Gastrocnemius medialis (tissue), 4 donors: ENCODE measurements at regions not wholly inside any gene's neighbourhood (a gene's known extent, or its start where the extent isn't known, plus 50 kb on each side); places are given as distances from the start of the nearest gene placed in this dataset.

ENCODE experiments used
- ATAC-seq, 2 donors: fragments of 150-250 bp; one replicate each; pipeline ENCODE4 v1.9.1; 2016
- DNase-seq, 2 donors: peaks; one replicate each; pipeline ENCODE4 v3.0.0-alpha.2; 2019
- H3K27ac ChIP-seq, 4 donors: fragments of 200-600 bp; sonication (generic); 1 replicate in 1 of 4; 2 replicates in 3 of 4; pipeline ENCODE4 v1.5.1; 2016 to 2018; ENCODE audit warnings: mild to moderate bottlenecking in 2 of 4, moderate library complexity in 1 of 4
- H3K27me3 ChIP-seq, 3 donors: fragments of 200-600 bp; sonication (generic) in 2 of 3; 1 replicate in 1 of 3; 2 replicates in 2 of 3; pipeline versions ENCODE4 v1.5.1 to v1.6.0; 2016 to 2019; ENCODE audit warnings: mild to moderate bottlenecking in 1 of 3, moderate library complexity in 1 of 3
- H3K36me3 ChIP-seq, 2 donors: fragments of 200-600 bp; sonication (generic) in 1 of 2; one replicate each; pipeline ENCODE4 v1.5.1; 2017 to 2018
- H3K4me1 ChIP-seq, 2 donors: fragments of 200-600 bp; sonication (generic) in 1 of 2; one replicate each; pipeline ENCODE4 v1.5.1; 2016 to 2017; ENCODE audit warnings: mild to moderate bottlenecking in 2 of 2
- H3K4me3 ChIP-seq, 4 donors: fragments of 200-600 bp; sonication (generic) in 3 of 4; 1 replicate in 1 of 4; 2 replicates in 3 of 4; pipeline ENCODE4 v1.5.1; 2016 to 2019; ENCODE audit warnings: mild to moderate bottlenecking in 2 of 4
- H3K9me3 ChIP-seq, 3 donors: fragments of 200-600 bp; sonication (generic) in 2 of 3; 1 replicate in 1 of 3; 2 replicates in 2 of 3; pipeline ENCODE4 v1.5.1; 2016 to 2019
- CTCF ChIP-seq, 5 experiments: fragments of 450-650 bp in 3 of 5; fragments of 200-600 bp in 2 of 5; sonication (generic) in 2 of 5; IDR thresholded peaks in 4 of 5; conservative IDR thresholded peaks in 1 of 5; 1 replicate in 4 of 5; 2 replicates in 1 of 5; pipeline ENCODE4 v1.5.1; 2016 to 2019; ENCODE audit warnings: antibody characterized with exemption in 5 of 5, mild to moderate bottlenecking in 3 of 5, moderate library complexity in 3 of 5
- POLR2A ChIP-seq, 2 donors: fragments of 450-650 bp; IDR thresholded peaks; one replicate each; pipeline ENCODE4 v1.6.1; 2017; ENCODE audit warnings: antibody characterized with exemption in 2 of 2, mild to moderate bottlenecking in 2 of 2, moderate library complexity in 2 of 2
- in situ Hi-C, 4 donors: fragments of 200-750 bp; cut with MboI; loops; one replicate each; pipeline versions ENCODE4 v1.15.0 to v1.8.0; 2017; ENCODE audit warnings: low sequenced_read_pairs in 4 of 4
- intact Hi-C: fragments of 100-400 bp; cut with DNase I; formaldehyde crosslinking; loops from one replicate; pipeline ENCODE4 v1.15.1; 2023; ENCODE audit warnings: low total_unique reads

GRCh38 chr4:116881077-116881476 is 204.3 kb downstream of the TRAM1L1 start:
- Histone ChIP-seq H3K27ac (no peak overlapping the region), H3K4me3 (no peak overlapping the region), H3K9me3 (no peaks in the 10 kb centered on the region), H3K27me3 (no peaks in the 10 kb centered on the region), H3K36me3 (no peaks in the 10 kb centered on the region), H3K4me1 (no peaks in the 10 kb centered on the region)
- intact Hi-C loops = no loop called here
- in situ Hi-C loops = no loop called here
- ATAC-seq (no peak), DNase-seq (no peak)
- TF ChIP-seq POLR2A (IDR thresholded peaks at IDR 0.05) (no peak), CTCF (IDR thresholded peaks at IDR 0.05 in 4 of 5, conservative IDR thresholded peaks at IDR 0.05 in 1 of 5) (no peak)

- DNase-seq = no peak
- TF ChIP-seq CTCF (IDR thresholded peaks at IDR 0.05 in 4 of 5, conservative IDR thresholded peaks at IDR 0.05 in 1 of 5) = no peak
- TF ChIP-seq POLR2A (IDR thresholded peaks at IDR 0.05) = no peak
- Histone ChIP-seq H3K4me3 (no peak overlapping the region), H3K4me1 (no peaks in the 10 kb centered on the region), H3K27me3 (no peaks in the 10 kb centered on the region), H3K36me3 (no peaks in the 10 kb centered on the region), H3K9me3 (no peaks in the 10 kb centered on the region), H3K27ac (no peak overlapping the region)
- no peak for ATAC-seq
- intact Hi-C loops (no loop called here), in situ Hi-C loops (no loop called here)
Measured at GRCh38 chr4:116880625-116881024, 204.8 kb downstream of the TRAM1L1 start.

- no peak for ATAC-seq
Measured at GRCh38 chr4:116878280-116878679, 207.1 kb downstream of the TRAM1L1 start.

GRCh38 chr4:116877069-116877468 is 208.3 kb downstream of the TRAM1L1 start:
- DNase-seq (no peak), ATAC-seq (no peak)
- no peaks in the 10 kb centered on the region for H3K27me3 ChIP-seq
- intact Hi-C loops = no loop called here
- H3K4me3 ChIP-seq = no peak overlapping the region
- H3K36me3 ChIP-seq = no peaks in the 10 kb centered on the region
- in situ Hi-C loops = no loop called here
- H3K9me3 ChIP-seq = no peaks in the 10 kb centered on the region
- TF ChIP-seq POLR2A (IDR thresholded peaks at IDR 0.05) = no peak
- TF ChIP-seq CTCF (IDR thresholded peaks at IDR 0.05 in 4 of 5, conservative IDR thresholded peaks at IDR 0.05 in 1 of 5) = no peak
- H3K27ac ChIP-seq = no peak overlapping the region
- no peaks in the 10 kb centered on the region for H3K4me1 ChIP-seq

More at GRCh38 chr4:116878280-116878679, 207.1 kb downstream of the TRAM1L1 start:
- TF ChIP-seq POLR2A (IDR thresholded peaks at IDR 0.05) = no peak
- no peak for TF ChIP-seq CTCF (IDR thresholded peaks at IDR 0.05 in 4 of 5, conservative IDR thresholded peaks at IDR 0.05 in 1 of 5)
- Histone ChIP-seq H3K27me3 (no peaks in the 10 kb centered on the region), H3K36me3 (no peaks in the 10 kb centered on the region), H3K4me1 (no peaks in the 10 kb centered on the region), H3K4me3 (no peak overlapping the region), H3K27ac (no peak overlapping the region), H3K9me3 (no peaks in the 10 kb centered on the region)
- no peak for DNase-seq
- in situ Hi-C loops (no loop called here), intact Hi-C loops (no loop called here)

GRCh38 chr4:116872941-116873340 is 212.4 kb downstream of the TRAM1L1 start:
- TF ChIP-seq POLR2A (IDR thresholded peaks at IDR 0.05) (no peak), CTCF (IDR thresholded peaks at IDR 0.05 in 4 of 5, conservative IDR thresholded peaks at IDR 0.05 in 1 of 5) (no peak)
- no peak for ATAC-seq
- intact Hi-C loops = no loop called here
- Histone ChIP-seq H3K36me3 (no peaks in the 10 kb centered on the region), H3K9me3 (no peaks in the 10 kb centered on the region), H3K27me3 (no peaks in the 10 kb centered on the region), H3K27ac (no peak overlapping the region), H3K4me1 (no peaks in the 10 kb centered on the region), H3K4me3 (no peak overlapping the region)
- in situ Hi-C loops = no loop called here
- no peak for DNase-seq
